IMR-90 (cell line): ENCODE measurements at regions not wholly inside any gene's neighbourhood (a gene's known extent, or its start where the extent isn't known, plus 50 kb on each side); places are given as distances from the start of the nearest gene placed in this dataset.

Experiments
- ATAC-seq: fragments of 200-7000 bp; cut with Tn5 transposase; 2 replicates; pipeline ENCODE4 v1.9.1; 2020; ENCODE audit warnings: low read depth, mild to moderate bottlenecking, moderate library complexity
- BruUV-seq: library from RNA; stranded (reverse); fragments of 400-500 nt; replicated peaks from 2 replicates; lab custom pipeline; 2021; lab: Mats Ljungman, UMichigan
- CTCF ChIA-PET: fragments of 300-600 bp; formaldehyde crosslinking; extraction: SDS; loops from one replicate; lab custom pipeline; 2021; ENCODE audit warnings: antibody characterized with exemption; lab: Yijun Ruan, JAX
- POLR2A ChIA-PET: fragments of 300-600 bp; sonication (Branson Sonifier 250); formaldehyde crosslinking; loops from one replicate; lab custom pipeline; 2022; ENCODE audit warnings: antibody characterized with exemption; ENCODE audit not compliant: unreplicated experiment; lab: Charles Lee
- DNase-seq: peaks from one replicate; pipeline ENCODE4 v3.0.0; 2013
- H2AFZ ChIP-seq: replicated peaks from 2 replicates; pipeline ENCODE3; 2013; ENCODE audit warnings: low read length, mild to moderate bottlenecking; ENCODE audit not compliant: poor library complexity
- H2AK5ac ChIP-seq: 2 replicates; pipeline ENCODE4 v1.6.1; 2013; ENCODE audit warnings: low read depth, low read length, inconsistent platforms
- H2AK9ac ChIP-seq: replicated peaks from 2 replicates; pipeline ENCODE3; 2013; ENCODE audit warnings: mild to moderate bottlenecking, low read depth, low read length, moderate library complexity; ENCODE audit not compliant: poor library complexity
- H2BK120ac ChIP-seq: 2 replicates; pipeline ENCODE4 v1.6.1; 2013; ENCODE audit warnings: low read depth, low read length, inconsistent platforms
- H2BK15ac ChIP-seq: 3 replicates; pipeline ENCODE4 v1.6.1; 2013; ENCODE audit warnings: low read depth, low read length, inconsistent platforms
- H2BK20ac ChIP-seq: 2 replicates; pipeline ENCODE4 v1.6.1; 2013; ENCODE audit warnings: low read depth, mild to moderate bottlenecking, inconsistent platforms, low read length, moderate library complexity
- H2BK5ac ChIP-seq: 2 replicates; pipeline ENCODE4 v1.6.1; 2013; ENCODE audit warnings: mild to moderate bottlenecking, low read depth, low read length, inconsistent platforms; ENCODE audit not compliant: poor library complexity, severe bottlenecking
- H3K14ac ChIP-seq: replicated peaks from 2 replicates; pipeline ENCODE4 v1.6.1; 2013; ENCODE audit warnings: low read depth, low read length, inconsistent platforms
- H3K18ac ChIP-seq: 2 replicates; pipeline ENCODE4 v1.6.1; 2013; ENCODE audit warnings: low read depth, low read length, control low read depth
- H3K23ac ChIP-seq: 2 replicates; pipeline ENCODE4 v1.6.1; 2013; ENCODE audit warnings: low read depth, low read length, inconsistent platforms
- H3K27ac ChIP-seq: 2 replicates; pipeline ENCODE4 v1.5.1; 2013; ENCODE audit warnings: mild to moderate bottlenecking, control low read depth, low read length; ENCODE audit not compliant: insufficient read depth
- H3K27me3 ChIP-seq: 2 replicates; pipeline ENCODE4 v1.6.1; 2013; ENCODE audit warnings: low read length; ENCODE audit not compliant: control insufficient read depth, insufficient read depth
- H3K36me3 ChIP-seq: 2 replicates; pipeline ENCODE4 v1.6.1; 2013; ENCODE audit warnings: low read length, mixed read lengths; ENCODE audit not compliant: control insufficient read depth, insufficient read depth
- H3K4ac ChIP-seq: 2 replicates; pipeline ENCODE4 v1.6.1; 2013; ENCODE audit warnings: low read depth, low read length, inconsistent platforms
- H3K4me1 ChIP-seq: 2 replicates; pipeline ENCODE4 v1.6.1; 2013; ENCODE audit warnings: low read length, mixed read lengths; ENCODE audit not compliant: control insufficient read depth, insufficient read depth
- H3K4me2 ChIP-seq: 2 replicates; pipeline ENCODE4 v1.6.1; 2013; ENCODE audit warnings: low read depth, mild to moderate bottlenecking, control low read depth, low read length, moderate library complexity
- H3K4me3 ChIP-seq: 2 replicates; pipeline ENCODE4 v1.5.1; 2013; ENCODE audit warnings: low read depth, mild to moderate bottlenecking, control low read depth, low read length, moderate library complexity; ENCODE audit not compliant: insufficient read depth
- H3K56ac ChIP-seq: 2 replicates; pipeline ENCODE4 v1.6.1; 2013; ENCODE audit warnings: low read length, inconsistent platforms; ENCODE audit not compliant: insufficient read depth; ENCODE audit errors: extremely low read depth
- H3K79me1 ChIP-seq, 2 experiments: 2 replicates each; pipeline ENCODE4 v1.6.1; 2013; ENCODE audit warnings: low read length in 2 of 2, inconsistent platforms in 1 of 2, low read depth in 1 of 2
- H3K9ac ChIP-seq: 2 replicates; pipeline ENCODE4 v1.6.1; 2013; ENCODE audit warnings: low read depth, low read length, control low read depth
- H3K9me1 ChIP-seq: 2 replicates; pipeline ENCODE4 v1.6.1; 2013; ENCODE audit warnings: low read length, inconsistent platforms; ENCODE audit not compliant: insufficient read depth
- H3K9me3 ChIP-seq: 2 replicates; pipeline ENCODE4 v1.6.1; 2013; ENCODE audit warnings: low read length; ENCODE audit not compliant: control insufficient read depth, insufficient read depth
- H4K20me1 ChIP-seq: 2 replicates; pipeline ENCODE4 v1.6.1; 2013; ENCODE audit warnings: low read length, inconsistent platforms; ENCODE audit not compliant: insufficient read depth
- H4K5ac ChIP-seq: 2 replicates; pipeline ENCODE4 v1.6.1; 2013; ENCODE audit warnings: mild to moderate bottlenecking, low read depth, low read length, control low read depth
- H4K8ac ChIP-seq, 2 experiments: 2 replicates each; pipeline ENCODE4 v1.6.1; 2013; ENCODE audit warnings: low read depth in 2 of 2, low read length in 2 of 2, control low read depth in 1 of 2, inconsistent platforms in 1 of 2
- H4K91ac ChIP-seq: 2 replicates; pipeline ENCODE4 v1.6.1; 2013; ENCODE audit warnings: low read depth, low read length, inconsistent platforms; ENCODE audit not compliant: insufficient read depth
- ELK1 ChIP-seq: fragments of 150-350 bp; IDR thresholded peaks from 2 replicates; pipeline ENCODE4 v1.6.1; 2016; ENCODE audit warnings: low read depth, mild to moderate bottlenecking, low read length, moderate library complexity, borderline replicate concordance
- MAFK ChIP-seq: IDR thresholded peaks from 2 replicates; pipeline ENCODE4 v1.6.1; 2012; ENCODE audit warnings: low read depth, low read length, improper control_type of control experiment
- MAZ ChIP-seq: IDR thresholded peaks from 2 replicates; pipeline ENCODE4 v1.6.1; 2012; ENCODE audit warnings: low read depth, mild to moderate bottlenecking, low read length, improper control_type of control experiment, moderate library complexity, borderline replicate concordance
- NFE2L2 ChIP-seq: fragments of 150-350 bp; IDR thresholded peaks from 2 replicates; pipeline ENCODE4 v1.6.1; 2016; ENCODE audit warnings: low read depth, mild to moderate bottlenecking, low read length
- SMC3 ChIP-seq: fragments of 150-350 bp; IDR thresholded peaks from 2 replicates; pipeline ENCODE4 v1.6.1; 2016; ENCODE audit warnings: low read depth, mild to moderate bottlenecking, antibody characterized with exemption, low read length, moderate library complexity
- USF2 ChIP-seq: fragments of 150-350 bp; IDR thresholded peaks from 2 replicates; pipeline ENCODE4 v1.6.1; 2017; ENCODE audit warnings: mild to moderate bottlenecking, antibody characterized with exemption, low read length, low read depth
- WGBS, 2 experiments: methylation state at CpG; one replicate each; pipeline versions ENCODE4 v1.1.5 to v1.1.7; 2013; ENCODE audit warnings: missing lambda C conversion rate in 2 of 2; ENCODE audit not compliant: insufficient read length in 1 of 2; ENCODE audit errors: extremely low coverage in 2 of 2; 5-methylcytosine and 5-hydroxymethylcytosine counted together
- dilution Hi-C: fragments of 300-500 bp; cut with HindIII; formaldehyde crosslinking; loops from one replicate; pipeline ENCODE4 v1.14.3; 2018; ENCODE audit warnings: low sequenced_read_pairs; ENCODE audit not compliant: unreplicated experiment
- in situ Hi-C: fragments of 300-500 bp; cut with MboI; formaldehyde crosslinking; loops from 3 replicates; pipeline ENCODE4 v1.14.3; 2019; ENCODE audit warnings: low sequenced_read_pairs, inconsistent platforms, mixed read lengths
- intact Hi-C: fragments of 100-400 bp; cut with micrococcal nuclease; formaldehyde crosslinking; loops from 2 replicates; pipeline ENCODE4 v1.10.0; 2022

GRCh38 chr11:27912916-27913315 is 195.0 kb downstream of the KIF18A start:
- Histone ChIP-seq H2AK5ac (peak overlapping the region; percentile 76; the same call in 1 of the 2 replicates), H4K8ac (peak overlapping the region; percentile 32 to 64; a peak in 3 of 4 replicates), H3K27ac (no peak overlapping the region), H3K4me1 (peaks cover 6% of the 10 kb centered on the region; the same call in 1 of the 2 replicates), H2AK9ac (no peak overlapping the region), H4K5ac (no peak overlapping the region; the same call in 1 of the 2 replicates), H3K36me3 (no peaks in the 10 kb centered on the region), H3K27me3 (no peaks in the 10 kb centered on the region), H4K91ac (peak overlapping the region; percentile 69), H3K4me2 (no peak overlapping the region), H4K20me1 (no peaks in the 10 kb centered on the region), H3K9me1 (peaks cover 9% of the 10 kb centered on the region), H2AFZ (no peak overlapping the region), H2BK20ac (peak overlapping the region; percentile 89), H3K9me3 (no peaks in the 10 kb centered on the region), H2BK5ac (peak overlapping the region; percentile 61), H3K23ac (peak overlapping the region; percentile 66), H2BK120ac (peak overlapping the region; percentile 75), H3K4ac (peak overlapping the region; percentile 68; the same call in 1 of the 2 replicates), H3K18ac (peak overlapping the region; percentile 49; the same call in 1 of the 2 replicates), H3K14ac (peak overlapping the region; percentile 81), H3K56ac (no peak overlapping the region), H2BK15ac (peak overlapping the region; percentile 91; the same call in 2 of the 3 replicates), H3K4me3 (no peak overlapping the region), H3K9ac (no peak overlapping the region), H3K79me1 (no peaks in the 10 kb centered on the region)
- DNase-seq: peak; percentile 36
- TF ChIP-seq USF2 (no peak), ELK1 (no peak), SMC3 (no peak), MAZ (no peak), MAFK (no peak), NFE2L2 (no peak)
- WGBS, 2 experiments: no CpG with 5 or more reads among the region's 2 CpGs
- dilution Hi-C loops: no loop called here
- in situ Hi-C loops: no loop called here
- intact Hi-C loops: no loop called here
- ATAC-seq: no peak
- POLR2A ChIA-PET: interaction anchor here (0.6 kb wide), 1 partner anchor 227 kb away, joined by 4 read pairs; no protein-coding TSS in a partner anchor
- CTCF ChIA-PET: no interaction called here
- no TSS peak for BruUV-seq
